Colonic mucosa (tissue), 4 donors: ENCODE measurements at regions not wholly inside any gene's neighbourhood (a gene's known extent, or its start where the extent isn't known, plus 50 kb on each side); places are given as distances from the start of the nearest gene placed in this dataset.

ENCODE experiments used
- DNase-seq: peaks from one replicate; pipeline ENCODE4 v3.0.0-alpha.2; 2020
- H3K27ac ChIP-seq: fragments of 200-600 bp; one replicate; pipeline ENCODE4 v1.8.0; 2021
- H3K27me3 ChIP-seq: fragments of 200-600 bp; one replicate; pipeline ENCODE4 v1.8.0; 2021
- H3K36me3 ChIP-seq: fragments of 200-600 bp; one replicate; pipeline ENCODE4 v1.8.0; 2021
- H3K4me1 ChIP-seq: fragments of 200-600 bp; one replicate; pipeline ENCODE4 v1.8.0; 2021; ENCODE audit warnings: mild to moderate bottlenecking
- H3K4me3 ChIP-seq: fragments of 200-600 bp; one replicate; pipeline ENCODE4 v1.8.0; 2021
- H3K9ac ChIP-seq, 2 donors: one replicate each; pipeline ENCODE4 v1.7.0; 2013; ENCODE audit warnings: control low read depth in 2 of 2, low read depth in 2 of 2, low read length in 2 of 2
- H3K9me3 ChIP-seq: fragments of 200-600 bp; one replicate; pipeline ENCODE4 v1.8.0; 2021
- intact Hi-C: fragments of 100-400 bp; cut with DNase I; formaldehyde crosslinking; loops from one replicate; pipeline ENCODE4 v1.14.1; 2022
- TF ChIP-seq, protein P1 (sequence below): fragments of 200-600 bp; IDR thresholded peaks from one replicate; pipeline ENCODE4 v1.8.0; 2022; ENCODE audit warnings: antibody characterized with exemption, mild to moderate bottlenecking
- donor health status: healthy.
- donor health status: DM: no; HTN: no; CAD: no.
- donor health status: DM: no; HTN: no; CAD: no.

- Histone ChIP-seq H3K9me3 (no peaks in the 10 kb centered on the region), H3K4me1 (no peaks in the 10 kb centered on the region), H3K27ac (no peak overlapping the region), H3K4me3 (no peak overlapping the region), H3K27me3 (no peaks in the 10 kb centered on the region), H3K36me3 (no peaks in the 10 kb centered on the region), H3K9ac (no peak overlapping the region)
- intact Hi-C loops = no loop called here
- TF ChIP-seq, protein P1, sequence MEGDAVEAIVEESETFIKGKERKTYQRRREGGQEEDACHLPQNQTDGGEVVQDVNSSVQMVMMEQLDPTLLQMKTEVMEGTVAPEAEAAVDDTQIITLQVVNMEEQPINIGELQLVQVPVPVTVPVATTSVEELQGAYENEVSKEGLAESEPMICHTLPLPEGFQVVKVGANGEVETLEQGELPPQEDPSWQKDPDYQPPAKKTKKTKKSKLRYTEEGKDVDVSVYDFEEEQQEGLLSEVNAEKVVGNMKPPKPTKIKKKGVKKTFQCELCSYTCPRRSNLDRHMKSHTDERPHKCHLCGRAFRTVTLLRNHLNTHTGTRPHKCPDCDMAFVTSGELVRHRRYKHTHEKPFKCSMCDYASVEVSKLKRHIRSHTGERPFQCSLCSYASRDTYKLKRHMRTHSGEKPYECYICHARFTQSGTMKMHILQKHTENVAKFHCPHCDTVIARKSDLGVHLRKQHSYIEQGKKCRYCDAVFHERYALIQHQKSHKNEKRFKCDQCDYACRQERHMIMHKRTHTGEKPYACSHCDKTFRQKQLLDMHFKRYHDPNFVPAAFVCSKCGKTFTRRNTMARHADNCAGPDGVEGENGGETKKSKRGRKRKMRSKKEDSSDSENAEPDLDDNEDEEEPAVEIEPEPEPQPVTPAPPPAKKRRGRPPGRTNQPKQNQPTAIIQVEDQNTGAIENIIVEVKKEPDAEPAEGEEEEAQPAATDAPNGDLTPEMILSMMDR = no peak
- DNase-seq = no peak
Measured at GRCh38 chr13:59442944-59443486, 720.7 kb downstream of the DIAPH3 start.

- intact Hi-C loops = no loop called here
- no peak for DNase-seq
- Histone ChIP-seq H3K27me3 (no peaks in the 10 kb centered on the region), H3K4me3 (no peak overlapping the region), H3K27ac (no peak overlapping the region), H3K9ac (no peak overlapping the region), H3K9me3 (no peaks in the 10 kb centered on the region), H3K36me3 (no peaks in the 10 kb centered on the region), H3K4me1 (no peaks in the 10 kb centered on the region)
- TF ChIP-seq, protein P1 = no peak
Measured at GRCh38 chr13:59444210-59444857, 719.4 kb downstream of the DIAPH3 start.

GRCh38 chr13:59445812-59446211 is 717.9 kb downstream of the DIAPH3 start:
- no peaks in the 10 kb centered on the region for H3K36me3 ChIP-seq

DNA sequence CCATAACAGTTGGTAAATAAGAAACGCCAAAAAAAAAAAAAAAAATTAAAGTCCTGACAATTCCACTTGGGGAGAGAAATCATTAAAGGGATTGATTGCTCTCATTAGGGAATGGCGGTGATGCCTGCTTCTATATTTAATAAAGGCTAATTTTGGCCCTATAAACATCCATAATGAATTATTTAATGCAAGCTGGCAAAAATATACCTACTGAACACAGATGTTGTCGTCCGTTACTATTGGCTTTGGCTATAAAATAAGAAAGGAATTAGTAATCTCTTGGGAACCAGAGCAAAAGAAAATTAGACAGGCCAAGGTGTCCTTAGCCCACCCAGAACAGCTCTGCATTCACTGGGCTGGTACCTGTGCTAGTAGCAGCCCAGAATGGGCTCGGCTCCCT is 717.3 kb downstream of the DIAPH3 start:
- Histone ChIP-seq H3K27me3 (no peaks in the 10 kb centered on the region), H3K36me3 (no peaks in the 10 kb centered on the region), H3K9ac (no peak overlapping the region), H3K4me3 (no peak overlapping the region), H3K4me1 (no peaks in the 10 kb centered on the region), H3K9me3 (no peaks in the 10 kb centered on the region), H3K27ac (no peak overlapping the region)
- TF ChIP-seq, protein P1 = no peak
- no peak for DNase-seq
- intact Hi-C loops = no loop called here

More at GRCh38 chr13:59445812-59446211, 717.9 kb downstream of the DIAPH3 start:
- no peaks in the 10 kb centered on the region for H3K4me1 ChIP-seq
- intact Hi-C loops = no loop called here
- no peak for DNase-seq
- no peaks in the 10 kb centered on the region for H3K9me3 ChIP-seq
- TF ChIP-seq, protein P1 = no peak
- H3K27me3 ChIP-seq = no peaks in the 10 kb centered on the region
- H3K27ac ChIP-seq = no peak overlapping the region
- H3K9ac ChIP-seq = no peak overlapping the region
- H3K4me3 ChIP-seq = no peak overlapping the region

GRCh38 chr13:59447031-59447430 is 716.7 kb downstream of the DIAPH3 start:
- Histone ChIP-seq H3K27me3 (no peaks in the 10 kb centered on the region), H3K27ac (no peak overlapping the region), H3K36me3 (no peaks in the 10 kb centered on the region), H3K4me3 (no peak overlapping the region), H3K9ac (no peak overlapping the region), H3K9me3 (no peaks in the 10 kb centered on the region), H3K4me1 (no peaks in the 10 kb centered on the region)
- TF ChIP-seq, protein P1 = no peak
- DNase-seq = no peak
- intact Hi-C loops = no loop called here
